ENCODE measurements at regions not wholly inside any gene's neighbourhood (a gene's known extent, or its start where the extent isn't known, plus 50 kb on each side); places are given as distances from the start of the nearest gene placed in this dataset.

DNA sequence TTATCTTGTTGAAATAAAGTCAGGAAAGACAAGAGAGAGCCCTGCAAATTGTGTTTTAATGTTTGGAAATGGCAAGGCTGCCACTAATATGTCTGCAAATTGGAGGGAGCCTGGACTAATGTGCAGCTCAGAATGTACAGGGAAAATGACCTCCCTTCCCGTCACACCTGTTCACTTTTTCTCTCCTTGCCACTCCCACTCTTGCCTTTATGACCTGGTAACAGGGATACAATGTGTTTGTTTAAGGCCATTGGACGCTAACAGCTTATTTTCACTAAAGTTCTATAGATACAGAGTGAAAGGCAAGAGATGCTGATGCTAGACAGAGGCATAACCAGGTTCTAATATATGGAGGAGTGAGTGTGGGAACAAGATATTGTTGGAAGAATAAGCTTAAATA is 203.9 kb downstream of the RAB38 start:
- TF ChIP-seq, protein P1, sequence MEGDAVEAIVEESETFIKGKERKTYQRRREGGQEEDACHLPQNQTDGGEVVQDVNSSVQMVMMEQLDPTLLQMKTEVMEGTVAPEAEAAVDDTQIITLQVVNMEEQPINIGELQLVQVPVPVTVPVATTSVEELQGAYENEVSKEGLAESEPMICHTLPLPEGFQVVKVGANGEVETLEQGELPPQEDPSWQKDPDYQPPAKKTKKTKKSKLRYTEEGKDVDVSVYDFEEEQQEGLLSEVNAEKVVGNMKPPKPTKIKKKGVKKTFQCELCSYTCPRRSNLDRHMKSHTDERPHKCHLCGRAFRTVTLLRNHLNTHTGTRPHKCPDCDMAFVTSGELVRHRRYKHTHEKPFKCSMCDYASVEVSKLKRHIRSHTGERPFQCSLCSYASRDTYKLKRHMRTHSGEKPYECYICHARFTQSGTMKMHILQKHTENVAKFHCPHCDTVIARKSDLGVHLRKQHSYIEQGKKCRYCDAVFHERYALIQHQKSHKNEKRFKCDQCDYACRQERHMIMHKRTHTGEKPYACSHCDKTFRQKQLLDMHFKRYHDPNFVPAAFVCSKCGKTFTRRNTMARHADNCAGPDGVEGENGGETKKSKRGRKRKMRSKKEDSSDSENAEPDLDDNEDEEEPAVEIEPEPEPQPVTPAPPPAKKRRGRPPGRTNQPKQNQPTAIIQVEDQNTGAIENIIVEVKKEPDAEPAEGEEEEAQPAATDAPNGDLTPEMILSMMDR (IDR thresholded peaks at IDR 0.05; ENCODE audit: low read depth, low read length) = no peak
- no peak overlapping the region for H3K4me3 ChIP-seq (ENCODE audit: low read depth, low read length)

DNA sequence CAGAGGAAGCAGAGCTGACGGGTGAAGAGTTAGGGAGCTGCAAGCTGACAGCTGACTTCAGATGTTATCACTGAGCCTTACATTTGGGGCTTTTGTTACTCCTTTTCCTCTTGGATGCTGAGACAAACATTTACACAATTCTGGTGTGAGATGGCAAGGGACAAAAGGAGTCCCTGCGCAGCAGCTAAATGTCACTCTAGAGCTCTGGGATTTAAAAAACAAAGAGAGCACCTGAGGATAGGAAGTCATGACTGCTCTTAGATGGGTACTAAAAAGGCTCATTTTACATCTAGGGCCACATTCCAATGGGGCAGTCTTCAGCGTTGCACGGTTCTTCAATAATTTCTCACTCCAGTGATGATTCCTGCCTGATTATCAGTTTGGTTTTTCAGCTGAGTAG is 204.5 kb downstream of the RAB38 start:
- TF ChIP-seq, protein P1 (IDR thresholded peaks at IDR 0.05; ENCODE audit: low read depth, low read length) = no peak

DNA sequence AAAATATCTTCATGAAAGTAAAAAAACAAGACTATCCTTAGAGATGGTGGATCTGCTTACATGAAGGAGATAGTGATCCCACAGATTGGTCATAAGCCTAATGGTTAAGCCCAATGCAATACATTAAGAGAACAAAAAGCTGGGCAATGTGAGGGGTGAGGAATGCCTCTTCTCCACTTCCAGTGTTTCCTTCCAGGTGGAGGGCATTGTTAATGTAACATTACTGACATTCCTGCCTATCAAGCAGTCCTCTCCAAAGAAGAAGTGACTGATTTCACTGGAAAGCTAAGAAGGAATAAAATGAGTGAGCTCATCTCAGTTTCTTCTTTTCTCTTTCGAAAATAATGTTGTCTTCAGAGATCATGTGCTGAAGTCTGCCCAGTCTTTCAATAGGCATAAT is 207.8 kb downstream of the RAB38 start:
- no peak overlapping the region for H3K4me3 ChIP-seq (ENCODE audit: low read depth, low read length)
- TF ChIP-seq, protein P1 (IDR thresholded peaks at IDR 0.05; ENCODE audit: low read depth, low read length) = no peak

More for the DNA sequence above, 204.5 kb downstream of the RAB38 start:
- no peak overlapping the region for H3K4me3 ChIP-seq (ENCODE audit: low read depth, low read length)

DNA sequence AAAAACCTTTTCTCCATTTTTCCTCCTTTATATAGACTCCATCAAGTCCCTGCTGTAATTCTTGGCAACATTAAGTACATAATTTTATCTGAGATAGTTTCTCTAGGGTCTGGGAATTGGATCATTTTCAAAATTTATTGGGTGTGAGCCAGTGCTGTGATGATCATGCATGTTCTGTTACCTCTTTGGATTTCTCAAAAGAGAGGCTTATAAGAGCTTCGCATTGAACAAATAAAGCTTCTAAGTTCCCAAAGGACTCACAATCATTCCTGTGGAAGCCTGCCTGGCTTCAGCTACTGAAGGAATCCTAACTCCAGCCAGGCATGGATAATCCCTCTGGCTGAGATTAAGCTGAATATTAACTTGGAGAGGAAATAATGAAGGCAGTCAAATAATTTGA is 208.5 kb downstream of the RAB38 start:
- TF ChIP-seq, protein P1 (IDR thresholded peaks at IDR 0.05; ENCODE audit: low read depth, low read length) = no peak
- H3K4me3 ChIP-seq (ENCODE audit: low read depth, low read length) = no peak overlapping the region

DNA sequence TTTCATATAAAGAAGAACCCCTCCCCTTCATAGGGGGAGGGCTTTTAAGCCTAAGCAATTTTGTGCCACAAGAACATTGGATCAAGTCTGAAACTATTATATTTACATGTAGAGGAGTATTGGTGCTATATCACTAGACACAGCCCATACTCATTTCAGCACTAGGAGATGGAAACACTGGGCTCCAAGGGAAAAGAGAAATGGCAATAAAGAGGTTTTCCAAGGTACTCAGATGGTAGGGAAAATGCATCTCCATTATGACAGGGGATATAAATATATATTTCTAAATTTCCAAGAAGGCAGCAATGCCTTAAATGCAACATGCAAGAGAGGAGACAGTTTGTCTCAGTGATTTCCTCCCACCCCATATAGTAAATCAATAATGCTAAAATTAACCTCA is 209.0 kb downstream of the RAB38 start:
- TF ChIP-seq, protein P1 (IDR thresholded peaks at IDR 0.05; ENCODE audit: low read depth, low read length) = no peak
- H3K4me3 ChIP-seq (ENCODE audit: low read depth, low read length) = no peak overlapping the region

DNA sequence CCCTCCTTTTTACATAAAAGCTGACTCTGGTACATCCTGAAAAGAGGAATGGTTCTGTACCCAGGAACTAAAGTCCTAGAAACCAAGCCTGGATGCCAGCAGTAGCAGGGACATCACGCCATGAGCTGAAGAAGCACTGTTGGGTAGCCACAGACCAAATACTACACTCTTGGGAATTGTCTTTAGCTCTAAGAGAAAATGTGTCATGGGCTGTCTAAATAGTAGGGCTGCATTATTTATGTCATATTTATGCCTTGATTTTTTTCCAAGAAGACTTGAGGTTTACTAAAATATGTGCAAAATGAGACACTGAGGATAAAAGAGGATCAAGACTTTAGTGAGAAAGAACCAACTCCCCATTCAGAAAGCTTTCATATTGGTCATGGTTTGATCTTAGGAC is 213.6 kb downstream of the RAB38 start:
- TF ChIP-seq, protein P1 (IDR thresholded peaks at IDR 0.05; ENCODE audit: low read depth, low read length) = no peak

DNA sequence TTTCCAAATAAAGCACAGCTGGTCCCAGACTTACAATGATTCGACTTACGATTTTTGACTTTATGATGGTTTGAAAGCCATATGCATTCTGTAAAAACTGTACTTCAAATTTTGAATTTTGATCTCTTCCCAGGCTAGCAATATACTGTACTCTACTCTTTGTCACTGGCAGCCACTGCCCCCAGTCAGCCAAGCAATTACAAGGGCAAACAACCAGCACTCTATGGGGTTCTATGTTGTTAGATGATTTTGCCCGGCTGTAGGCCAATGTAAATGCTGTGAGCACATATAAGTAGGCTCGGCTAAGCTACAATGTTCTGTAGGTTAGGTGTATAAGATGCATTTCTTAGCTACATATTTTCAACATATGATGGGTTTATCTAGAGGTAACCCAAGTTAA is 217.3 kb downstream of the RAB38 start:
- no peak overlapping the region for H3K4me3 ChIP-seq (ENCODE audit: low read depth, low read length)
- TF ChIP-seq, protein P1 (IDR thresholded peaks at IDR 0.05; ENCODE audit: low read depth, low read length) = no peak

More for the DNA sequence above, 213.6 kb downstream of the RAB38 start:
- H3K4me3 ChIP-seq (ENCODE audit: low read depth, low read length) = no peak overlapping the region
